ENCODE measurements at regions not wholly inside any gene's neighbourhood (a gene's known extent, or its start where the extent isn't known, plus 50 kb on each side); places are given as distances from the start of the nearest gene placed in this dataset.

GRCh38 chr2:43136011-43136799, 90.2 kb downstream of the ZFP36L2 start:
- no peaks in the 10 kb centered on the region for H3K36me3 Mint-ChIP-seq
- no peaks in the 10 kb centered on the region for H3K9me3 Mint-ChIP-seq
- ChIA-PET POLR2A (interaction anchor here (0.6 to 4.7 kb wide), 9 partner anchors 14 to 93 kb away, joined by 3 to 19 read pairs (median 3); partner anchors contain the start of gene ZFP36L2 (in 1 of the 2)), CTCF (interaction anchor here (0.5 to 1.2 kb wide), 8 partner anchors 56 to 185 kb away, joined by 3 to 9 read pairs (median 6); no protein-coding TSS in a partner anchor)
- H3K27me3 Mint-ChIP-seq = no peaks in the 10 kb centered on the region
- Histone ChIP-seq H3K27ac (ENCODE audit: low read length) (peak overlapping the region; percentile 92), H3K4me3 (ENCODE audit: control insufficient read depth in 1 of 2, extremely low read depth in 1 of 2, low read length in 1 of 2) (peak overlapping the region in 1 of 2 donors; percentile 47), H3K27me3 (replicated peaks in 1 of 2; ENCODE audit: control insufficient read depth in 2 of 2, extremely low read depth in 1 of 2, insufficient read depth in 2 of 2, low read length in 1 of 2) (no peaks in the 10 kb centered on the region), H3K9me3 (no peaks in the 10 kb centered on the region), H3K4me1 (ENCODE audit: control insufficient read depth in 1 of 2, extremely low read depth in 1 of 2, insufficient read depth in 2 of 2, low read length in 2 of 2) (peaks cover 79 to 99% of the 10 kb centered on the region in 2 experiments), H3K36me3 (ENCODE audit: control insufficient read depth in 2 of 2, extremely low read depth in 1 of 2, insufficient read depth in 1 of 2, low read length in 1 of 2) (no peaks in the 10 kb centered on the region)
- WGBS (ENCODE audit: insufficient coverage) = 42% methylated on average over 7 of the region's 11 CpGs
- H3K27ac Mint-ChIP-seq = peak overlapping the region; percentile 99 to 100
- DNase-seq = peak in 2 of 35 experiments; percentile 39 to 45
- H3K4me1 Mint-ChIP-seq = peaks cover 90 to 93% (median 91%) of the 10 kb centered on the region in 3 donors
- no peak for ATAC-seq (replicated peaks in 1 of 4)
- H3K4me3 Mint-ChIP-seq = peak overlapping the region; percentile 53 to 63 (median 55)

- Histone ChIP-seq H3K27ac (ENCODE audit: low read length) (peak overlapping the region; percentile 92), H3K9me3 (no peaks in the 10 kb centered on the region), H3K27me3 (replicated peaks in 1 of 2; ENCODE audit: control insufficient read depth in 2 of 2, extremely low read depth in 1 of 2, insufficient read depth in 2 of 2, low read length in 1 of 2) (no peaks in the 10 kb centered on the region), H3K4me3 (ENCODE audit: control insufficient read depth in 1 of 2, extremely low read depth in 1 of 2, low read length in 1 of 2) (no peak overlapping the region), H3K4me1 (ENCODE audit: control insufficient read depth in 1 of 2, extremely low read depth in 1 of 2, insufficient read depth in 2 of 2, low read length in 2 of 2) (peaks cover 83 to 99% of the 10 kb centered on the region in 2 experiments), H3K36me3 (ENCODE audit: control insufficient read depth in 2 of 2, extremely low read depth in 1 of 2, insufficient read depth in 1 of 2, low read length in 1 of 2) (no peaks in the 10 kb centered on the region)
- Mint-ChIP-seq H3K4me1 (peaks cover 95 to 96% (median 96%) of the 10 kb centered on the region in 3 donors), H3K36me3 (no peaks in the 10 kb centered on the region), H3K27me3 (no peaks in the 10 kb centered on the region), H3K27ac (peak overlapping the region; percentile 99 to 100), H3K9me3 (no peaks in the 10 kb centered on the region), H3K4me3 (peak overlapping the region in 2 of 3 donors; percentile 41 to 63)
- WGBS (ENCODE audit: insufficient coverage) = 80% methylated on average over 6 of the region's 6 CpGs
- ATAC-seq (replicated peaks in 1 of 4) (no peak), DNase-seq (no peak)
- CTCF ChIA-PET = interaction anchor here (0.5 to 3.6 kb wide), 7 partner anchors 8 to 94 kb away, joined by 3 to 20 read pairs (median 7); no protein-coding TSS in a partner anchor
- POLR2A ChIA-PET = interaction anchor here (0.6 to 3.2 kb wide), 6 partner anchors 14 to 91 kb away, joined by 3 to 14 read pairs (median 3); no protein-coding TSS in a partner anchor
These were observed 90.8 kb downstream of the ZFP36L2 start for GRCh38 chr2:43135583-43135982.

GRCh38 chr2:43134571-43134889, 91.9 kb downstream of the ZFP36L2 start:
- peak overlapping the region; percentile 54 to 67 (median 63) for H3K4me3 Mint-ChIP-seq
- peak overlapping the region in 1 of 2 donors; percentile 8 for H3K4me3 ChIP-seq (ENCODE audit: control insufficient read depth in 1 of 2, extremely low read depth in 1 of 2, low read length in 1 of 2)
- H3K27ac Mint-ChIP-seq = peak overlapping the region; percentile 99 to 100
- no peaks in the 10 kb centered on the region for H3K27me3 ChIP-seq (replicated peaks in 1 of 2; ENCODE audit: control insufficient read depth in 2 of 2, extremely low read depth in 1 of 2, insufficient read depth in 2 of 2, low read length in 1 of 2)
- 100% methylated on average over 1 of the region's 9 CpGs for WGBS (ENCODE audit: insufficient coverage)
- no peaks in the 10 kb centered on the region for H3K36me3 Mint-ChIP-seq
- H3K9me3 Mint-ChIP-seq = no peaks in the 10 kb centered on the region
- peak overlapping the region; percentile 92 for H3K27ac ChIP-seq (ENCODE audit: low read length)
- H3K27me3 Mint-ChIP-seq = no peaks in the 10 kb centered on the region
- ATAC-seq (replicated peaks in 1 of 4) (no peak), DNase-seq (peak in 1 of 35 experiments; percentile 91)
- POLR2A ChIA-PET = interaction anchor here (0.6 to 3.6 kb wide), 12 partner anchors 15 to 94 kb away, joined by 3 to 27 read pairs (median 8); partner anchors contain the start of gene ZFP36L2 (in 1 of the 2)
- H3K4me1 ChIP-seq (ENCODE audit: control insufficient read depth in 1 of 2, extremely low read depth in 1 of 2, insufficient read depth in 2 of 2, low read length in 2 of 2) = peaks cover 84 to 99% of the 10 kb centered on the region in 2 experiments
- H3K36me3 ChIP-seq (ENCODE audit: control insufficient read depth in 2 of 2, extremely low read depth in 1 of 2, insufficient read depth in 1 of 2, low read length in 1 of 2) = no peaks in the 10 kb centered on the region
- H3K4me1 Mint-ChIP-seq = peaks cover 95 to 96% (median 96%) of the 10 kb centered on the region in 3 donors
- CTCF ChIA-PET = interaction anchor here (0.6 to 3.6 kb wide), 12 partner anchors 7 to 1068 kb away, joined by 3 to 20 read pairs (median 4); no protein-coding TSS in a partner anchor
- no peaks in the 10 kb centered on the region for H3K9me3 ChIP-seq

- Histone ChIP-seq H3K4me3 (ENCODE audit: control insufficient read depth in 1 of 2, extremely low read depth in 1 of 2, low read length in 1 of 2) (peak overlapping the region; percentile 8 to 35), H3K27me3 (replicated peaks in 1 of 2; ENCODE audit: control insufficient read depth in 2 of 2, extremely low read depth in 1 of 2, insufficient read depth in 2 of 2, low read length in 1 of 2) (no peaks in the 10 kb centered on the region), H3K27ac (ENCODE audit: low read length) (peak overlapping the region; percentile 92), H3K36me3 (ENCODE audit: control insufficient read depth in 2 of 2, extremely low read depth in 1 of 2, insufficient read depth in 1 of 2, low read length in 1 of 2) (no peaks in the 10 kb centered on the region), H3K4me1 (ENCODE audit: control insufficient read depth in 1 of 2, extremely low read depth in 1 of 2, insufficient read depth in 2 of 2, low read length in 2 of 2) (peaks cover 83 to 99% of the 10 kb centered on the region in 2 experiments), H3K9me3 (no peaks in the 10 kb centered on the region)
- peak overlapping the region; percentile 99 to 100 for H3K27ac Mint-ChIP-seq
- ChIA-PET POLR2A (interaction anchor here (0.6 to 3.6 kb wide), 11 partner anchors 41 to 95 kb away, joined by 3 to 27 read pairs (median 5); partner anchors contain the start of gene ZFP36L2 (in 1 of the 2)), CTCF (interaction anchor here (0.5 to 3.6 kb wide), 14 partner anchors 25 to 1068 kb away, joined by 3 to 20 read pairs (median 4); no protein-coding TSS in a partner anchor)
- H3K27me3 Mint-ChIP-seq = no peaks in the 10 kb centered on the region
- no peaks in the 10 kb centered on the region for H3K9me3 Mint-ChIP-seq
- ATAC-seq (replicated peaks in 1 of 4) (peak; percentile 53 to 57 (median 56)), DNase-seq (peak; percentile 76 to 94 (median 89))
- WGBS (ENCODE audit: insufficient coverage) = 1% methylated on average over 10 of the region's 21 CpGs
- peak overlapping the region; percentile 54 to 67 (median 63) for H3K4me3 Mint-ChIP-seq
- peaks cover 96 to 98% (median 97%) of the 10 kb centered on the region in 3 donors for H3K4me1 Mint-ChIP-seq
- H3K36me3 Mint-ChIP-seq = no peaks in the 10 kb centered on the region
These were observed 92.5 kb downstream of the ZFP36L2 start for GRCh38 chr2:43133708-43134570.

GRCh38 chr2:43133336-43133707, 93.1 kb downstream of the ZFP36L2 start:
- no peaks in the 10 kb centered on the region for H3K36me3 ChIP-seq (ENCODE audit: control insufficient read depth in 2 of 2, extremely low read depth in 1 of 2, insufficient read depth in 1 of 2, low read length in 1 of 2)
- no peaks in the 10 kb centered on the region for H3K27me3 ChIP-seq (replicated peaks in 1 of 2; ENCODE audit: control insufficient read depth in 2 of 2, extremely low read depth in 1 of 2, insufficient read depth in 2 of 2, low read length in 1 of 2)
- peaks cover 82 to 100% of the 10 kb centered on the region in 2 experiments for H3K4me1 ChIP-seq (ENCODE audit: control insufficient read depth in 1 of 2, extremely low read depth in 1 of 2, insufficient read depth in 2 of 2, low read length in 2 of 2)
- H3K9me3 ChIP-seq = no peaks in the 10 kb centered on the region
- DNase-seq (peak in 1 of 35 experiments; percentile 29), ATAC-seq (replicated peaks in 1 of 4) (no peak)
- Mint-ChIP-seq H3K27me3 (no peaks in the 10 kb centered on the region), H3K36me3 (no peaks in the 10 kb centered on the region), H3K4me3 (peak overlapping the region; percentile 39 to 63 (median 47)), H3K27ac (peak overlapping the region; percentile 99 to 100), H3K9me3 (no peaks in the 10 kb centered on the region), H3K4me1 (peaks cover 96 to 98% (median 98%) of the 10 kb centered on the region in 3 donors)
- 46% methylated on average over 2 of the region's 4 CpGs for WGBS (ENCODE audit: insufficient coverage)
- ChIA-PET POLR2A (interaction anchor here (1.2 to 3.6 kb wide), 11 partner anchors 41 to 96 kb away, joined by 3 to 27 read pairs (median 7); partner anchors contain the start of gene ZFP36L2 (in 1 of the 2)), CTCF (interaction anchor here (0.5 to 3.6 kb wide), 14 partner anchors 40 to 356 kb away, joined by 3 to 20 read pairs (median 4); partner anchors contain the start of gene ZFP36L2 (in 1 of the 2))
- peak overlapping the region; percentile 2 to 35 for H3K4me3 ChIP-seq (ENCODE audit: control insufficient read depth in 1 of 2, extremely low read depth in 1 of 2, low read length in 1 of 2)
- H3K27ac ChIP-seq (ENCODE audit: low read length) = peak overlapping the region; percentile 92

Measured in T-cell (primary cell).